ENCODE measurements at regions not wholly inside any gene's neighbourhood (a gene's known extent, or its start where the extent isn't known, plus 50 kb on each side); places are given as distances from the start of the nearest gene placed in this dataset.

DNA sequence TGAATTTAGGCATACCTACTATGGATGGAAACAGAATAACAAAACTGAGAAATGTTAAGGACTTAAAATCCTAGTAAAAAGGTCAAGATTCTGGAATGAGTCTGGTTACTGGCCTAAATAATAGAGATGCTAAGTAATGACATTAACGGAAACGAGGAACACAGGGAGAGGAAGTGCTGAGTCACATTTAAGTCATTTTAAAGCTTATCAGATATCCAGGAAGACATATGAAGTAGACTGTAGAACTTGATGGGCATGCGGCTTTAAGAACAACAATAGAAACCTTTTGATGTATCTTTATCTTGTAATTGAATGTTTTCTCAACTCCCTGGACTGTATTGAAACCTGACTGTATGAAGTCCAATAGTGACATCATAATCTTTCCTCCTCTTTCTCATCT lies 1251.4 kb upstream of the CDH6 start:
- TF ChIP-seq, protein P1, sequence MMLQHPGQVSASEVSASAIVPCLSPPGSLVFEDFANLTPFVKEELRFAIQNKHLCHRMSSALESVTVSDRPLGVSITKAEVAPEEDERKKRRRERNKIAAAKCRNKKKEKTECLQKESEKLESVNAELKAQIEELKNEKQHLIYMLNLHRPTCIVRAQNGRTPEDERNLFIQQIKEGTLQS (IDR thresholded peaks at IDR 0.05; ENCODE audit: insufficient read depth, low read depth, low read length), result no peak
- TF ChIP-seq POLR2A (IDR thresholded peaks at IDR 0.05; ENCODE audit: control extremely low read depth in 1 of 2, low read depth in 2 of 2, low read length in 2 of 2) (no peak), POLR2AphosphoS5 (IDR thresholded peaks at IDR 0.05; ENCODE audit: low read depth, low read length) (no peak), RAD21 (IDR thresholded peaks at IDR 0.05 in 1 of 2, conservative IDR thresholded peaks at IDR 0.05 in 1 of 2; ENCODE audit: low read depth in 2 of 2, low read length in 2 of 2) (no peak), EP300 (IDR thresholded peaks at IDR 0.05; ENCODE audit: borderline replicate concordance in 1 of 2, low read depth in 2 of 2, low read length in 2 of 2) (no peak), HDAC2 (IDR thresholded peaks at IDR 0.05; ENCODE audit: borderline replicate concordance in 1 of 2, low read depth in 2 of 2, low read length in 2 of 2) (no peak), CHD2 (IDR thresholded peaks at IDR 0.05; ENCODE audit: low read length) (no peak)
- TF ChIP-seq, protein P2, sequence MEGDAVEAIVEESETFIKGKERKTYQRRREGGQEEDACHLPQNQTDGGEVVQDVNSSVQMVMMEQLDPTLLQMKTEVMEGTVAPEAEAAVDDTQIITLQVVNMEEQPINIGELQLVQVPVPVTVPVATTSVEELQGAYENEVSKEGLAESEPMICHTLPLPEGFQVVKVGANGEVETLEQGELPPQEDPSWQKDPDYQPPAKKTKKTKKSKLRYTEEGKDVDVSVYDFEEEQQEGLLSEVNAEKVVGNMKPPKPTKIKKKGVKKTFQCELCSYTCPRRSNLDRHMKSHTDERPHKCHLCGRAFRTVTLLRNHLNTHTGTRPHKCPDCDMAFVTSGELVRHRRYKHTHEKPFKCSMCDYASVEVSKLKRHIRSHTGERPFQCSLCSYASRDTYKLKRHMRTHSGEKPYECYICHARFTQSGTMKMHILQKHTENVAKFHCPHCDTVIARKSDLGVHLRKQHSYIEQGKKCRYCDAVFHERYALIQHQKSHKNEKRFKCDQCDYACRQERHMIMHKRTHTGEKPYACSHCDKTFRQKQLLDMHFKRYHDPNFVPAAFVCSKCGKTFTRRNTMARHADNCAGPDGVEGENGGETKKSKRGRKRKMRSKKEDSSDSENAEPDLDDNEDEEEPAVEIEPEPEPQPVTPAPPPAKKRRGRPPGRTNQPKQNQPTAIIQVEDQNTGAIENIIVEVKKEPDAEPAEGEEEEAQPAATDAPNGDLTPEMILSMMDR (IDR thresholded peaks at IDR 0.05; ENCODE audit: control extremely low read depth in 1 of 3, insufficient read depth in 1 of 3, low read depth in 1 of 3, low read length in 3 of 3), result no peak

Data from H1 (cell line).